Heart left ventricle (tissue), 16 donors: ENCODE measurements at regions not wholly inside any gene's neighbourhood (a gene's known extent, or its start where the extent isn't known, plus 50 kb on each side); places are given as distances from the start of the nearest gene placed in this dataset.

ENCODE experiments used
- ATAC-seq, 4 donors: fragments of 200-7000 bp; cut with Tn5 transposase; one replicate each; pipeline ENCODE4 v1.9.1; 2020 to 2022; ENCODE audit warnings: moderate library complexity in 4 of 4, mild to moderate bottlenecking in 3 of 4, moderate number of reproducible peaks in 1 of 4
- DNase-seq, 5 donors: peaks; one replicate each; pipeline ENCODE4 v3.0.0-alpha.2; 2020
- H3K27ac ChIP-seq, 12 donors: fragments of 200-600 bp; sonication (generic) in 4 of 12; one replicate each; pipeline versions ENCODE4 v1.5.0 to v1.8.0; 2016 to 2022; ENCODE audit warnings: mild to moderate bottlenecking in 2 of 12
- H3K27me3 ChIP-seq, 9 donors: fragments of 200-600 bp; sonication (generic) in 2 of 9; one replicate each; pipeline versions ENCODE4 v1.5.1 to v1.8.0; 2016 to 2022; ENCODE audit warnings: mild to moderate bottlenecking in 3 of 9
- H3K36me3 ChIP-seq, 9 donors: fragments of 200-600 bp; sonication (generic) in 2 of 9; one replicate each; pipeline versions ENCODE4 v1.5.0 to v1.8.0; 2018 to 2022; ENCODE audit warnings: mild to moderate bottlenecking in 2 of 9
- H3K4me1 ChIP-seq, 12 donors: fragments of 200-600 bp; sonication (generic) in 4 of 12; one replicate each; pipeline versions ENCODE4 v1.5.0 to v1.8.0; 2016 to 2022; ENCODE audit warnings: mild to moderate bottlenecking in 3 of 12
- H3K4me3 ChIP-seq, 12 donors: fragments of 200-600 bp; sonication (generic) in 4 of 12; one replicate each; pipeline versions ENCODE4 v1.5.0 to v1.8.0; 2017 to 2022; ENCODE audit warnings: mild to moderate bottlenecking in 9 of 12, moderate library complexity in 4 of 12
- H3K9me3 ChIP-seq, 12 donors: fragments of 200-600 bp; sonication (generic) in 4 of 12; one replicate each; pipeline versions ENCODE4 v1.5.0 to v1.8.0; 2016 to 2022; ENCODE audit warnings: mild to moderate bottlenecking in 1 of 12
- POLR2A ChIP-seq, 2 donors: fragments of 450-650 bp; IDR thresholded peaks; one replicate each; pipeline ENCODE4 v1.6.1; 2017; ENCODE audit warnings: antibody characterized with exemption in 2 of 2, mild to moderate bottlenecking in 2 of 2, moderate library complexity in 2 of 2
- WGBS, 4 donors: extraction: QIAGEN DNeasy Blood & Tissue Kit in 2 of 4; methylation state at CpG; one replicate each; pipeline versions ENCODE4 v1.1.5 to v1.1.7; 2013 to 2018; 5-methylcytosine and 5-hydroxymethylcytosine counted together
- intact Hi-C, 10 donors: fragments of 100-400 bp; cut with DNase I; formaldehyde crosslinking; loops; one replicate each; pipeline versions ENCODE4 v1.11.1 to v1.14.2; 2022
- TF ChIP-seq, protein P1 (sequence below), 12 donors: fragments of 200-600 bp; sonication (generic) in 4 of 12; IDR thresholded peaks; one replicate each; pipeline versions ENCODE4 v1.5.0 to v1.8.0; 2018 to 2022; ENCODE audit warnings: antibody characterized with exemption in 12 of 12, mild to moderate bottlenecking in 5 of 12
- donor health status: ischemic (EF 13 %, LVEDD 7.1; RV severe dilation, severe dysfunction).
- donor health status: healthy with polysubstance abuse.
- donor health status: DM: no; HTN: yes; CAD: no.
- donor health status: DM: no; HTN: no; CAD: no.
- donor health status: ischemic (EF 25% LVEDD 6.9; RV normal size, moderate dysfunction).
- donor health status: ischemic (EF 25% LVEDD 5.7; RV mildly dilated, moderate dysfunction).
- donor health status: healthy.
- donor health status: DM: yes; HTN: yes; CAD: no.
- donor health status: ischemic (EF 35%, LVEDD 5.7; RV mildly dilated, moderate dysfunction).
- donor health status: nonischemic (EF 11% LVEDD 7.7; RV severe dilation, severe dysfunction).
- donor health status: DM: yes; HTN: yes; CAD: no.
- donor health status: PGD.
- donor health status: ischemic (EF 29% LVEDD 5.4; RV normal size, mild dysfunction).
- donor health status: nonischemic (EF 23%, LVEDD 6.1; RV moderate dilation, normal function).

DNA sequence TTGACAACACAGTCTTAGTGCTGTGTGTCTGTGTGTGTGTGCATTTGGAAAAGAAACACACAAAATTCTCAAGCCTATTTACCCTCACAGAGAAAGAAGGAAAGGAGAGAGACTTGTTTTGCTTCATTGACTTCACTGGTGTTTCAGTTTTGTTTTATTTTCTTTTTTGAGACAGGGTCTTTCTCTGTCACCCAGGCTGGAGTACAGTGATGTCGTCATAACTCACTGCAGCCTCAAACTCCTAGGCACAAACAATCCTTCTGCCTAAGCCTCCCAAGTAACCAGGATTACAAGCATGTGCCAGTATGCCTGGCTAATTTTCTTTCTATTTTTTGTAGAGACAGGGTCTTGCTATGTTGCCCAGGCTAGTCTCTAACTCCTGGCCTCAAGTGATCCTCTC is 636.9 kb downstream of the TAFA4 start:
- no peaks in the 10 kb centered on the region for H3K4me1 ChIP-seq
- WGBS, 4 donors, result 75 to 96% (median 88%) methylated on average over 1 of the region's 1 CpG
- DNase-seq (no peak), ATAC-seq (no peak)
- no peaks in the 10 kb centered on the region for H3K36me3 ChIP-seq
- no peak for TF ChIP-seq POLR2A (IDR thresholded peaks at IDR 0.05)
- TF ChIP-seq, protein P1, sequence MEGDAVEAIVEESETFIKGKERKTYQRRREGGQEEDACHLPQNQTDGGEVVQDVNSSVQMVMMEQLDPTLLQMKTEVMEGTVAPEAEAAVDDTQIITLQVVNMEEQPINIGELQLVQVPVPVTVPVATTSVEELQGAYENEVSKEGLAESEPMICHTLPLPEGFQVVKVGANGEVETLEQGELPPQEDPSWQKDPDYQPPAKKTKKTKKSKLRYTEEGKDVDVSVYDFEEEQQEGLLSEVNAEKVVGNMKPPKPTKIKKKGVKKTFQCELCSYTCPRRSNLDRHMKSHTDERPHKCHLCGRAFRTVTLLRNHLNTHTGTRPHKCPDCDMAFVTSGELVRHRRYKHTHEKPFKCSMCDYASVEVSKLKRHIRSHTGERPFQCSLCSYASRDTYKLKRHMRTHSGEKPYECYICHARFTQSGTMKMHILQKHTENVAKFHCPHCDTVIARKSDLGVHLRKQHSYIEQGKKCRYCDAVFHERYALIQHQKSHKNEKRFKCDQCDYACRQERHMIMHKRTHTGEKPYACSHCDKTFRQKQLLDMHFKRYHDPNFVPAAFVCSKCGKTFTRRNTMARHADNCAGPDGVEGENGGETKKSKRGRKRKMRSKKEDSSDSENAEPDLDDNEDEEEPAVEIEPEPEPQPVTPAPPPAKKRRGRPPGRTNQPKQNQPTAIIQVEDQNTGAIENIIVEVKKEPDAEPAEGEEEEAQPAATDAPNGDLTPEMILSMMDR (IDR thresholded peaks at IDR 0.05), result no peak
- intact Hi-C loops, result no loop called here
- no peak overlapping the region for H3K4me3 ChIP-seq
- no peak overlapping the region for H3K27ac ChIP-seq
- H3K27me3 ChIP-seq, result no peaks in the 10 kb centered on the region
- no peaks in the 10 kb centered on the region for H3K9me3 ChIP-seq

DNA sequence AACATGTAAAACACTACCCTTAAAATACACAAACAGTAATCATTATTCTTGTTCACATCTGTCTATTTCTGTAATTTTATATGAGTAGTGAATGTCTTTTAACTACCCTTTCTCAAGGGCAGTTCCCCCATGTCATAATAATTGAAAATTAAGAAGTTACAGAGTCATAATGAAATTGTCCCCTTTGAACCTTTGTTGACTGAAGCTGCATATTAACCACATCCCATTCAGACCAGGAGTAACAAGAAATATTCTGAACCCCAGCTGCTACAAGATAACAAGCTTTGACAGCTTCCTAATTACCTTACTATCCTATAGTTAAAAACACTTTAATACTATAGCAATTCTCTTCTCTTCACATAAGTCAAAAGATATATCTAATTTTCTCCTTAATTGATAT is 635.9 kb upstream of the SUCLG2 start:
- Histone ChIP-seq H3K27me3 (no peaks in the 10 kb centered on the region), H3K9me3 (no peaks in the 10 kb centered on the region), H3K27ac (no peak overlapping the region), H3K4me1 (no peaks in the 10 kb centered on the region), H3K4me3 (no peak overlapping the region), H3K36me3 (no peaks in the 10 kb centered on the region)
- ATAC-seq (no peak), DNase-seq (no peak)
- TF ChIP-seq, protein P1 (IDR thresholded peaks at IDR 0.05), result no peak
- no peak for TF ChIP-seq POLR2A (IDR thresholded peaks at IDR 0.05)
- intact Hi-C loops, result no loop called here

- ATAC-seq (no peak), DNase-seq (no peak)
- Histone ChIP-seq H3K9me3 (no peaks in the 10 kb centered on the region), H3K27ac (no peak overlapping the region), H3K36me3 (no peaks in the 10 kb centered on the region), H3K4me3 (no peak overlapping the region), H3K4me1 (no peaks in the 10 kb centered on the region), H3K27me3 (no peaks in the 10 kb centered on the region)
- WGBS, 4 donors, result 76 to 90% (median 82%) methylated on average over 8 of the region's 8 CpGs
- intact Hi-C loops, result no loop called here
- no peak for TF ChIP-seq POLR2A (IDR thresholded peaks at IDR 0.05)
- TF ChIP-seq, protein P1 (IDR thresholded peaks at IDR 0.05), result no peak
Observed at GRCh38 chr3:68288085-68288484, 633.7 kb upstream of the SUCLG2 start.

DNA sequence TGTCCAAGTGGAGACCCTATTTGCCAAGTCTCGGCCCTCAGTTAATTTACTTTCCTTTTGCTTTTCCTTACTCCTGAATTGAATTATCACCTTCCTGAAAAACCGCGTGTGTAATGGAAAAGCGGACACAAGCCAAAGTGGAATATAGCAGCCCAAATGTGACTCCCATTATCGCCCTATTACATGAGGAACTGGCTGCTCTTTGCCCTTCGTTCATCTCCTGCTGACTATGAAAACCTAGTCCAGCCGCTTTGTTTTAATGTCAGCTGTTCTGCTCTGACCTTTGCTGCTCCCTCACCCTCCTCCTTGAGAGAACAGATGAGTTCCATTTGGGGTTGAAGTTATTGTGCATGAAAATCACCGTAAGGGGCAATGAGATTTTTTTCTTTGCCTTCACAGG is 632.7 kb upstream of the SUCLG2 start:
- ATAC-seq, result no peak

More for the DNA sequence above, 632.7 kb upstream of the SUCLG2 start:
- WGBS, 4 donors, result 62 to 69% (median 65%) methylated on average over 8 of the region's 8 CpGs
- TF ChIP-seq POLR2A (IDR thresholded peaks at IDR 0.05), result no peak
- TF ChIP-seq, protein P1 (IDR thresholded peaks at IDR 0.05), result no peak
- Histone ChIP-seq H3K27me3 (no peaks in the 10 kb centered on the region), H3K4me1 (no peaks in the 10 kb centered on the region), H3K27ac (no peak overlapping the region), H3K36me3 (no peaks in the 10 kb centered on the region), H3K4me3 (no peak overlapping the region), H3K9me3 (no peaks in the 10 kb centered on the region)
- DNase-seq, result no peak
- intact Hi-C loops, result no loop called here
